ENCODE measurements at regions not wholly inside any gene's neighbourhood (a gene's known extent, or its start where the extent isn't known, plus 50 kb on each side); places are given as distances from the start of the nearest gene placed in this dataset.

- TF ChIP-seq CTCF (conservative IDR thresholded peaks at IDR 0.05; ENCODE audit: low read depth, low read length) (no peak), EZH2 (IDR thresholded peaks at IDR 0.05; ENCODE audit: borderline replicate concordance, low read depth, low read length, poor library complexity, severe bottlenecking) (no peak)
Measured at GRCh38 chr13:28587174-28587540, 71.8 kb upstream of the POMP start.

Measured in A673 (cell line).